ENCODE measurements at regions not wholly inside any gene's neighbourhood (a gene's known extent, or its start where the extent isn't known, plus 50 kb on each side); places are given as distances from the start of the nearest gene placed in this dataset.

DNA sequence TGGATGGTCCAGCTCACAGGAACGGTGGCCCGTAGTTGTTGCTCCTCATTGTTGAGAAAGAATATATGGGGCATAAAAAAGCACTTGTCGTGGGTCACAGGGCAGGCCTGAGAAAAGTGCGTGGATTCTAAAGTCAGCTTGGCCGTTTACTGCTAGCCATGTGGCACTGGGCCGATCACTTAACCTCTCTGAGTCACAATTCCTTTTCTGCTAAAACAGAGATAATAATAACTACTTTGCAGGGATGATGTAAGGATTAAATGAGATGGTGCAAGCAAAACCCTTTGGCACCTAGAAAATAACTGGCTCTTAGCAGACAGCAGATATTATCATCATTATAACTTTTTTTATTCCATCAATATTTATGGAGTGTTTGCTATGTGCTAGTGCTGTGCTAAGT is 579.7 kb downstream of the CCDC171 start:
- no peak for TF ChIP-seq CTCF (IDR thresholded peaks at IDR 0.05)
- no peak for TF ChIP-seq POLR2A (IDR thresholded peaks at IDR 0.05)

Measured in esophagus squamous epithelium (tissue), 4 donors.